ENCODE measurements at regions not wholly inside any gene's neighbourhood (a gene's known extent, or its start where the extent isn't known, plus 50 kb on each side); places are given as distances from the start of the nearest gene placed in this dataset.
"Not testable (repeated sequence)": the region's sequence is repeated elsewhere in the genome, so short reads cannot be mapped to it uniquely, and the experiment has no call there.

GRCh38 chr12:60191676-60192359 lies 596.0 kb downstream of the SLC16A7 start:
- DNase-seq (ENCODE audit: low read depth in 2 of 2): no peak

- DNase-seq (ENCODE audit: low read depth in 2 of 2): no peak
These were observed 598.8 kb downstream of the SLC16A7 start for GRCh38 chr12:60194678-60195077.

GRCh38 chr12:60195483-60195882 lies 599.7 kb downstream of the SLC16A7 start:
- DNase-seq (ENCODE audit: low read depth in 2 of 2): no peak

GRCh38 chr12:60196366-60196765 lies 600.5 kb downstream of the SLC16A7 start:
- DNase-seq (ENCODE audit: low read depth in 2 of 2): no peak

GRCh38 chr12:60197589-60197988 lies 601.8 kb downstream of the SLC16A7 start:
- DNase-seq (ENCODE audit: low read depth in 2 of 2): no peak

- DNase-seq (ENCODE audit: low read depth in 2 of 2): no peak
These were observed 606.1 kb downstream of the SLC16A7 start for GRCh38 chr12:60201891-60202290.

GRCh38 chr12:60205500-60205899 lies 609.7 kb downstream of the SLC16A7 start:
- no peak for DNase-seq (ENCODE audit: low read depth in 2 of 2)

- DNase-seq (ENCODE audit: low read depth in 2 of 2): no peak
These were observed 613.7 kb downstream of the SLC16A7 start for GRCh38 chr12:60209521-60209920.

- no peak for DNase-seq (ENCODE audit: low read depth in 2 of 2)
These were observed 614.1 kb downstream of the SLC16A7 start for GRCh38 chr12:60209933-60210332.

GRCh38 chr12:60210756-60211155 lies 614.9 kb downstream of the SLC16A7 start:
- DNase-seq (ENCODE audit: low read depth in 2 of 2): no peak

GRCh38 chr12:60211244-60211643 lies 615.4 kb downstream of the SLC16A7 start:
- DNase-seq (ENCODE audit: low read depth in 2 of 2): no peak

- DNase-seq (ENCODE audit: low read depth in 2 of 2): no peak
These were observed 616.6 kb downstream of the SLC16A7 start for GRCh38 chr12:60212159-60213000.

- not testable (repeated sequence) for DNase-seq (ENCODE audit: low read depth in 2 of 2)
These were observed 617.4 kb downstream of the SLC16A7 start for GRCh38 chr12:60213272-60213671.

GRCh38 chr12:60216226-60216625 lies 620.4 kb downstream of the SLC16A7 start:
- DNase-seq (ENCODE audit: low read depth in 2 of 2): no peak

- no peak for DNase-seq (ENCODE audit: low read depth in 2 of 2)
These were observed 627.4 kb downstream of the SLC16A7 start for GRCh38 chr12:60223242-60223641.

GRCh38 chr12:60225216-60226000 lies 629.6 kb downstream of the SLC16A7 start:
- no peak for DNase-seq (ENCODE audit: low read depth in 2 of 2)

GRCh38 chr12:60227916-60228315 lies 632.1 kb downstream of the SLC16A7 start:
- no peak for DNase-seq (ENCODE audit: low read depth in 2 of 2)

- DNase-seq (ENCODE audit: low read depth in 2 of 2): no peak
These were observed 634.2 kb downstream of the SLC16A7 start for GRCh38 chr12:60230056-60230455.

- DNase-seq (ENCODE audit: low read depth in 2 of 2): no peak
These were observed 635.5 kb downstream of the SLC16A7 start for GRCh38 chr12:60231303-60231702.

GRCh38 chr12:60231976-60232907 lies 636.4 kb downstream of the SLC16A7 start:
- no peak for DNase-seq (ENCODE audit: low read depth in 2 of 2)

GRCh38 chr12:60234611-60235195 lies 638.9 kb downstream of the SLC16A7 start:
- not testable (repeated sequence) for DNase-seq (ENCODE audit: low read depth in 2 of 2)

All from lung microvascular endothelial cell (primary cell).